Naive thymus-derived CD4-positive, alpha-beta T cell (primary cell): ENCODE measurements at regions not wholly inside any gene's neighbourhood (a gene's known extent, or its start where the extent isn't known, plus 50 kb on each side); places are given as distances from the start of the nearest gene placed in this dataset.
A peak's percentile ranks its signal among the peaks of the same experiment; 100 is the strongest.

Experiments used
- ATAC-seq: fragments of 150-1000 bp; cut with Tn5 transposase; 2 replicates; pipeline ENCODE4 v1.10.0; 2021; ENCODE audit warnings: mild to moderate bottlenecking, moderate library complexity
- CTCF ChIA-PET: fragments of 350-600 bp; sonication (Branson Sonifier 250); formaldehyde crosslinking; loops from one replicate; lab custom pipeline; 2021; ENCODE audit warnings: antibody characterized with exemption; lab: Charles Lee
- POLR2A ChIA-PET: fragments of 350-600 bp; sonication (Branson Sonifier 250); formaldehyde crosslinking; loops from one replicate; lab custom pipeline; 2021; ENCODE audit warnings: antibody characterized with exemption, inconsistent platforms; lab: Charles Lee
- DNase-seq, 9 donors: peaks; one replicate each; pipeline versions ENCODE4 v3.0.0 to v3.0.0-alpha.2; 2020 to 2022; ENCODE audit warnings: mixed read lengths in 1 of 9
- H3K27ac ChIP-seq: one replicate; pipeline ENCODE4 v1.7.0; 2013; ENCODE audit warnings: mild to moderate bottlenecking, low read depth, low read length, moderate library complexity
- H3K27me3 ChIP-seq, 2 donors: one replicate each; pipeline ENCODE4 v1.7.0; 2013; ENCODE audit warnings: low read length in 2 of 2, mild to moderate bottlenecking in 2 of 2, moderate library complexity in 2 of 2; ENCODE audit not compliant: control insufficient read depth in 2 of 2, insufficient read depth in 2 of 2
- H3K36me3 ChIP-seq, 3 experiments: 1 replicate in 2 of 3; 2 replicates in 1 of 3; pipeline ENCODE4 v1.7.0; 2013; ENCODE audit warnings: low read length in 3 of 3, mild to moderate bottlenecking in 3 of 3, moderate library complexity in 1 of 3; ENCODE audit not compliant: insufficient read depth in 3 of 3, control insufficient read depth in 2 of 3
- H3K4me1 ChIP-seq, 2 donors: one replicate each; pipeline ENCODE4 v1.7.0; 2013; ENCODE audit warnings: low read length in 2 of 2, mild to moderate bottlenecking in 2 of 2, moderate library complexity in 1 of 2; ENCODE audit not compliant: control insufficient read depth in 2 of 2, insufficient read depth in 2 of 2
- H3K4me3 ChIP-seq: 2 replicates; pipeline ENCODE4 v1.7.0; 2013; ENCODE audit warnings: mild to moderate bottlenecking, low read length
- H3K9me3 ChIP-seq, 3 experiments: 1 replicate in 2 of 3; 2 replicates in 1 of 3; pipeline ENCODE4 v1.7.0; 2013; ENCODE audit warnings: low read length in 3 of 3; ENCODE audit not compliant: control insufficient read depth in 2 of 3
- H3K27ac Mint-ChIP-seq, 9 donors: one replicate each; pipeline ENCODE4 v1.8.0; 2020 to 2022; ENCODE audit warnings: mixed read lengths in 9 of 9, mild to moderate bottlenecking in 8 of 9, moderate library complexity in 5 of 9, inconsistent platforms in 2 of 9
- H3K27me3 Mint-ChIP-seq, 5 donors: one replicate each; pipeline ENCODE4 v1.8.0; 2021 to 2022; ENCODE audit warnings: mixed read lengths in 5 of 5, mild to moderate bottlenecking in 1 of 5
- H3K36me3 Mint-ChIP-seq, 5 donors: one replicate each; pipeline ENCODE4 v1.8.0; 2020 to 2022; ENCODE audit warnings: mixed read lengths in 5 of 5, mild to moderate bottlenecking in 3 of 5, inconsistent platforms in 1 of 5
- H3K4me1 Mint-ChIP-seq, 7 donors: one replicate each; pipeline ENCODE4 v1.8.0; 2020 to 2022; ENCODE audit warnings: mixed read lengths in 7 of 7, mild to moderate bottlenecking in 3 of 7, inconsistent platforms in 1 of 7
- H3K4me3 Mint-ChIP-seq, 10 donors: one replicate each; pipeline ENCODE4 v1.8.0; 2020 to 2022; ENCODE audit warnings: mild to moderate bottlenecking in 10 of 10, mixed read lengths in 10 of 10, moderate library complexity in 6 of 10, inconsistent platforms in 2 of 10
- H3K9me3 Mint-ChIP-seq, 11 donors: one replicate each; pipeline ENCODE4 v1.8.0; 2020 to 2022; ENCODE audit warnings: mixed read lengths in 11 of 11, mild to moderate bottlenecking in 4 of 11, inconsistent platforms in 1 of 11, moderate library complexity in 1 of 11
- intact Hi-C, 2 donors: fragments of 100-400 bp; cut with micrococcal nuclease; formaldehyde crosslinking; loops; one replicate each; pipeline ENCODE4 v1.15.1; 2023

DNA sequence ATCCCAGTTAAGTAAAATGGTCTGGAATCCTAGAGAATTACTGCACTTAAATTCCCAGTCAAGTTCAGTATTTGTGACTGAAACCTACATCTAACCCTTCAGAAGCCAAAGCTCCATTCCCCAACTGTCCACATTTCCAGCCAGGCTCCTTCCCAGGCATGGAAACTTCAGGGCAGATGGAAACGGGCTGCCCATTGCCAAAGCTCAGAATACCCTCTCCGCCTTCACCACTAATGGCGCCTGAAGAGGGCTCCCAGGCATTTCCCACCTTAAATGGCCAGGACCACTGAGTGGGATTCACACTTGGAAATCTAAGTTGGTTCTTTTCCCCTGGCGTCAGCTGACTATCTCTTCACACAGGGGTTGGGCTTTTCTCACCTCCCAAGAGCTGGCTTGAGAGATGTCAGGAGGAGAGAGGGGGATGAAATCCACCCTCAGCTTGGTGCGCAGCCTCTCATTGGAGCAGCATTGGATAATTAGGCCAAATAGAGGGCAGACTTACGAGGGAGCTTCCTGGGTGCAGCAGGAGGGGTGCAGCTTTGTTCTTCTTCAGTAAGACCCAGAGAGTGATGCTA lies 82.9 kb downstream of the ANKRD60 start:
- H3K4me3 Mint-ChIP-seq = no peak overlapping the region
- Histone ChIP-seq H3K27me3 (no peaks in the 10 kb centered on the region), H3K4me3 (no peak overlapping the region), H3K36me3 (no peaks in the 10 kb centered on the region), H3K4me1 (no peaks in the 10 kb centered on the region), H3K9me3 (no peaks in the 10 kb centered on the region), H3K27ac (no peak overlapping the region)
- DNase-seq (no peak), ATAC-seq (no peak)
- H3K27ac Mint-ChIP-seq = no peak overlapping the region
- POLR2A ChIA-PET = no interaction called here
- CTCF ChIA-PET = no interaction called here
- H3K27me3 Mint-ChIP-seq = peaks cover 7 to 57% (median 32%) of the 10 kb centered on the region in 5 donors
- peaks cover 0 to 5% (median 0%) of the 10 kb centered on the region in 11 donors for H3K9me3 Mint-ChIP-seq
- no peaks in the 10 kb centered on the region for H3K36me3 Mint-ChIP-seq
- intact Hi-C loops = no loop called here
- H3K4me1 Mint-ChIP-seq = peaks cover 0 to 5% (median 0%) of the 10 kb centered on the region in 7 donors

DNA sequence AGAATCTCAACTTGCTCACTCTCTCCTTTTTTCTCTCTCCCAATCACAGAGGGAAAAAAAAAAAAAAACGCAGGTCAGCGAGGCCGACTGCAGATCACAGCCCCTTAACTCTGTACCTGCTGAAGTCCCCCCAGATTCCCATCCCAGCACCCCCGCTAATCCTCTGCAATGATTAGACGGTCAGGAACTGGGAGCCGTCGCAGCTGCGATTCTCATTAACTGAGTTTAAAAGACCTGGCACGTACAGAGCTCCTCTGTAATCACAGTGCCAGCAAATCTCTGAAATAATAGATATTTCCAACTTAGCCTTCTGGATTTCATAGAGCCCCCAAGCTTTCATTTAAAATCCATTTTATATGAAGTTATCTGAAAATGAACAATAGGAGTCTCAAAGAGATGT lies 84.4 kb downstream of the ANKRD60 start:
- Histone ChIP-seq H3K4me1 (no peaks in the 10 kb centered on the region), H3K36me3 (no peaks in the 10 kb centered on the region), H3K9me3 (no peaks in the 10 kb centered on the region), H3K27ac (no peak overlapping the region), H3K4me3 (no peak overlapping the region), H3K27me3 (no peaks in the 10 kb centered on the region)
- Mint-ChIP-seq H3K27ac (no peak overlapping the region), H3K36me3 (no peaks in the 10 kb centered on the region), H3K9me3 (peaks cover 0 to 5% (median 0%) of the 10 kb centered on the region in 11 donors), H3K4me1 (peaks cover 0 to 1% (median 0%) of the 10 kb centered on the region in 7 donors), H3K4me3 (no peak overlapping the region), H3K27me3 (peaks cover 1 to 52% (median 22%) of the 10 kb centered on the region in 5 donors)
- intact Hi-C loops = no loop called here
- ChIA-PET POLR2A (no interaction called here), CTCF (no interaction called here)
- ATAC-seq (no peak), DNase-seq (no peak)

DNA sequence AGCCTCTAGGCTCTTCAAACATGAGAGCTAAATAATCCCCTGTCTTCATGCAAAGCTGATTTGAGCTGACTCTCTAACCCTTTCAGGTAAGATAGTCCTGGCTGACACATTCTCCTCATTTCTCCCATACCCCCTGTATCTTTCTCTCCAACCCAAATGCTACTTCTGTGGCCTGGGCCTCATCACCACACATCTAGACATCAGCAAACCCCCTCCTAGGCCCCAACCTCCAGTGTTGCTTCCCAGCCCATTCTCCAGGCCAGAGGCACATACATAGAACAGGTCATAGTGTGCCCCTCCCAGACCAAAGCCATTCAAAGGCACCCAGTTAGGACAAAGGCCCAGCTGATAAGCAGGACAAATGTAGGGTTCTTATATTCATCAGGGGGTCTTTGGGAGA lies 84.9 kb downstream of the ANKRD60 start:
- Histone ChIP-seq H3K4me1 (no peaks in the 10 kb centered on the region), H3K9me3 (no peaks in the 10 kb centered on the region), H3K27me3 (no peaks in the 10 kb centered on the region), H3K4me3 (no peak overlapping the region), H3K27ac (no peak overlapping the region), H3K36me3 (no peaks in the 10 kb centered on the region)
- ATAC-seq (no peak), DNase-seq (no peak)
- CTCF ChIA-PET = no interaction called here
- H3K27me3 Mint-ChIP-seq = peaks cover 1 to 51% (median 20%) of the 10 kb centered on the region in 5 donors
- peaks cover 0 to under 1% (median 0%) of the 10 kb centered on the region in 11 donors for H3K9me3 Mint-ChIP-seq
- no peaks in the 10 kb centered on the region for H3K36me3 Mint-ChIP-seq
- intact Hi-C loops = no loop called here
- no peak overlapping the region for H3K4me3 Mint-ChIP-seq
- POLR2A ChIA-PET = no interaction called here
- no peak overlapping the region for H3K27ac Mint-ChIP-seq
- peaks cover 0 to 1% (median 0%) of the 10 kb centered on the region in 7 donors for H3K4me1 Mint-ChIP-seq

DNA sequence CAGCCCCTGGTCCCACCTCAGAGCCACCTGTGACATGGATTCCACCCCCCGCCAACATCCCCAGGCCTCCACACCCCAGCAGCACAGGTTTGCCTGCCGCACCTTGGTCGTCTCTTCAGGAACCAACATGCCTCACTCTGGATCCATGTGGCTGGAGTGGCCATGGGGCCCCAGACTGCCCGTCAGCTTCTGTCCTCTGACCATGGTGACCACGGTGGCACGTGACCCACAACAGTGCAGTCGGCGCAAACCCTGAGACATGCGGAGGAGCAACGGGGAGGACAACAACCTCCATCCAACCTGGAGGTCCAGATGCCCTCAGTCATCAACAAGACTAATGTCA lies 85.6 kb downstream of the ANKRD60 start:
- CTCF ChIA-PET = interaction anchor here (0.6 kb wide), 1 partner anchor 57 kb away, joined by 3 read pairs; no protein-coding TSS in a partner anchor
- peaks cover 1 to 51% (median 20%) of the 10 kb centered on the region in 5 donors for H3K27me3 Mint-ChIP-seq

DNA sequence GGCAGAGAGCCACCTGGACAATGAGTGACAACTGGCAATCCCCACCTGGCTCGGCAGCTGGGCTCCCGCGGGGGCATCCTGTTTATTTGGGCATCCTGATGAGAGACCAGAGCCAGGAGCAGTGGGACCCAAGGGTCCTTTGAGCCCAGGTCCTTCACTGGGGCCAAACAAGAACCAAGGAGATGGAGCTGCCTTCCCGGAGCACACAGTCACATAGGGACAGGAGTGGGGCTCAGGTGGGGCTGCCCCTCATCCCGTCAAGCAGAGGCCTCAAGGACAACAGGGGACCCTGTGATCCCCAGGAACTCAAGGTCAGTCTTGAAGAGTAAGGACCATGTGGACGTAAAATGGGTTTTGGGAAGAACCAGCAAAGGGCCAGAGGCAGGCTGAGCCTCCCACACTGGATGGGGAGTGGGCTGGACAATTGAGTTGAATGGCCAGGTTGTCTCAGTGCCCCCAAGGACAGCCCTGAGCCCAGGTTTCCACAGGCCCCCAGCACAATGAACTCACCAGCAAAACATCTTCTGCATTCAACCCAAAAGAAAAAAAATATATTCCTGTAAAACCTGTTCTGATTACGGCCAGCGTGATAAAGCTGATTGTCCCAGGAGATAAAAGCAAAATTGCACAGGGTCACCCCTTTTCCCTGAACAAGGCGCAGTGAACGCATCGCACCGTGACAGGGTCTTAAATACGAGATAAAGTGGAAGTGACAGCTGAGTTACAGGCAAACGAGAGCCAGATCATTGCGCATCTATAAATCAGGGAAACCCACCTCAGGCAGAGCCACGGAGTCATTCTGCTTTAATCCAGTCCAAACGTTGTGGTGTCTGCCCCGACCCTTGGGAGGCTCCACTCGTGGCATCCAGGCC lies 86.2 kb downstream of the ANKRD60 start:
- ChIA-PET POLR2A (no interaction called here), CTCF (interaction anchor here (0.6 kb wide), 1 partner anchor 58 kb away, joined by 3 read pairs; no protein-coding TSS in a partner anchor)
- H3K4me3 ChIP-seq = no peak overlapping the region
- H3K27me3 Mint-ChIP-seq = peaks cover 4 to 51% (median 19%) of the 10 kb centered on the region in 5 donors
- H3K4me3 Mint-ChIP-seq = no peak overlapping the region
- H3K4me1 ChIP-seq = no peaks in the 10 kb centered on the region
- intact Hi-C loops = no loop called here
- no peaks in the 10 kb centered on the region for H3K9me3 Mint-ChIP-seq
- no peak for ATAC-seq
- H3K4me1 Mint-ChIP-seq = peaks cover 0 to 2% (median 0%) of the 10 kb centered on the region in 7 donors
- no peaks in the 10 kb centered on the region for H3K36me3 ChIP-seq
- no peak overlapping the region for H3K27ac ChIP-seq
- peak overlapping the region in 1 of 9 donors; percentile 43 for H3K27ac Mint-ChIP-seq
- no peak for DNase-seq
- H3K9me3 ChIP-seq = no peaks in the 10 kb centered on the region
- no peaks in the 10 kb centered on the region for H3K27me3 ChIP-seq
- H3K36me3 Mint-ChIP-seq = no peaks in the 10 kb centered on the region

More for the DNA sequence above, 85.6 kb downstream of the ANKRD60 start:
- Histone ChIP-seq H3K4me3 (no peak overlapping the region), H3K9me3 (no peaks in the 10 kb centered on the region), H3K4me1 (no peaks in the 10 kb centered on the region), H3K27ac (no peak overlapping the region), H3K27me3 (no peaks in the 10 kb centered on the region), H3K36me3 (no peaks in the 10 kb centered on the region)
- H3K4me1 Mint-ChIP-seq = peaks cover 0 to 1% (median 0%) of the 10 kb centered on the region in 7 donors
- no peak for ATAC-seq
- POLR2A ChIA-PET = no interaction called here
- intact Hi-C loops = no loop called here
- H3K27ac Mint-ChIP-seq = no peak overlapping the region
- no peak for DNase-seq
- no peaks in the 10 kb centered on the region for H3K9me3 Mint-ChIP-seq
- no peaks in the 10 kb centered on the region for H3K36me3 Mint-ChIP-seq
- no peak overlapping the region for H3K4me3 Mint-ChIP-seq

DNA sequence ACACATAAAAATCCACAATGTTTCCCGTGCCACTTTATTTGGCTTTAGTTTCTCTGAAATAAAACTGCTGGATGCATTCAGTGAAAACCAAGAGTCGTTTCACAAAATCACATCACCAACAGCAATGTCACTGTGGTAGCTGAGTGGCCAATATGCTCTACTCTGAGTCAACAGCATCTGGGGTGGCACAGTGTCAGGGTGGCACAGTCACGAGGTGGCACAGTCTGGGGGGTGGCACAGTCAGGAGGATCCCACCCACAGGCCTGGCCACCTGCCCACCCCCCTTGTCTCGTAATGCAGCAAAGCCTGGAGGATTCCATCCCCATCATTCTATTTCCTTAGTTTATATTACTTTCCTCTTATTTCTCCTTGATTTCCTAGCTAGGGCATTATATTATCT lies 87.0 kb downstream of the ANKRD60 start:
- H3K27ac Mint-ChIP-seq = no peak overlapping the region
- no peaks in the 10 kb centered on the region for H3K36me3 ChIP-seq
- no peaks in the 10 kb centered on the region for H3K9me3 Mint-ChIP-seq
- no peak overlapping the region for H3K4me3 Mint-ChIP-seq
- no peak for DNase-seq
- peaks cover 0 to 4% (median 0%) of the 10 kb centered on the region in 7 donors for H3K4me1 Mint-ChIP-seq
- H3K27me3 ChIP-seq = no peaks in the 10 kb centered on the region
- no peaks in the 10 kb centered on the region for H3K9me3 ChIP-seq
- peaks cover 7 to 51% (median 26%) of the 10 kb centered on the region in 5 donors for H3K27me3 Mint-ChIP-seq
- no peak overlapping the region for H3K27ac ChIP-seq
- no peaks in the 10 kb centered on the region for H3K36me3 Mint-ChIP-seq
- ATAC-seq = no peak
- CTCF ChIA-PET = no interaction called here
- intact Hi-C loops = no loop called here
- H3K4me3 ChIP-seq = no peak overlapping the region
- POLR2A ChIA-PET = no interaction called here
- no peaks in the 10 kb centered on the region for H3K4me1 ChIP-seq
